ENCODE measurements at regions not wholly inside any gene's neighbourhood (a gene's known extent, or its start where the extent isn't known, plus 50 kb on each side); places are given as distances from the start of the nearest gene placed in this dataset.

DNA sequence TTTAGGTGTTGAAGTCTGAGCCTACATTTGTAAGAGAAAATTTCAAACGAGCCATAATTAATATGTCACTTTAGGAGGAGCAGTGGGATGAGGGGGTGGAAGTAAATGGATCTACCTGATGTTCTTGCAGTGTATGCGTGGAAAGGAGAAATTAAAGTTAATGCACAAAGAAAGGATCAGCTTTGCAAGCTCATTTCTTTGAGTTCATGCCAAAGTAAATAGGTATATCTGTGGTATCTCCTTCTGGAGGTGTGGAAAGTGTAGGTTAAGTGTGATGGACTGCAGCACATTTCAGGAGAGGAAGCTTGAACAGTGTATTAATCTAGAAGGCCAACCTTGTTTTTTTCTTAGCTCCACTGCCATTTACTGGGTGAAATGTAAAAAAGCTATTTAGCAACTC is 307.5 kb upstream of the ZEB2 start:
- TF ChIP-seq EP300 (IDR thresholded peaks at IDR 0.05) = no peak
- TF ChIP-seq, protein P1, sequence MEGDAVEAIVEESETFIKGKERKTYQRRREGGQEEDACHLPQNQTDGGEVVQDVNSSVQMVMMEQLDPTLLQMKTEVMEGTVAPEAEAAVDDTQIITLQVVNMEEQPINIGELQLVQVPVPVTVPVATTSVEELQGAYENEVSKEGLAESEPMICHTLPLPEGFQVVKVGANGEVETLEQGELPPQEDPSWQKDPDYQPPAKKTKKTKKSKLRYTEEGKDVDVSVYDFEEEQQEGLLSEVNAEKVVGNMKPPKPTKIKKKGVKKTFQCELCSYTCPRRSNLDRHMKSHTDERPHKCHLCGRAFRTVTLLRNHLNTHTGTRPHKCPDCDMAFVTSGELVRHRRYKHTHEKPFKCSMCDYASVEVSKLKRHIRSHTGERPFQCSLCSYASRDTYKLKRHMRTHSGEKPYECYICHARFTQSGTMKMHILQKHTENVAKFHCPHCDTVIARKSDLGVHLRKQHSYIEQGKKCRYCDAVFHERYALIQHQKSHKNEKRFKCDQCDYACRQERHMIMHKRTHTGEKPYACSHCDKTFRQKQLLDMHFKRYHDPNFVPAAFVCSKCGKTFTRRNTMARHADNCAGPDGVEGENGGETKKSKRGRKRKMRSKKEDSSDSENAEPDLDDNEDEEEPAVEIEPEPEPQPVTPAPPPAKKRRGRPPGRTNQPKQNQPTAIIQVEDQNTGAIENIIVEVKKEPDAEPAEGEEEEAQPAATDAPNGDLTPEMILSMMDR (IDR thresholded peaks at IDR 0.05) = no peak
- no peak for TF ChIP-seq POLR2A (IDR thresholded peaks at IDR 0.05)

Measured in sigmoid colon (tissue), 4 donors.